ENCODE measurements at regions not wholly inside any gene's neighbourhood (a gene's known extent, or its start where the extent isn't known, plus 50 kb on each side); places are given as distances from the start of the nearest gene placed in this dataset.

- no peak for DNase-seq (ENCODE audit: low read depth)
- H3K4me3 ChIP-seq (ENCODE audit: low read depth, low read length), result no peak overlapping the region
- no peak for TF ChIP-seq CTCF (IDR thresholded peaks at IDR 0.05; ENCODE audit: insufficient read depth, low read depth, low read length)
Observed at GRCh38 chr11:130779267-130779666, 137.0 kb downstream of the SNX19 start.

GRCh38 chr11:130779943-130780342 is 136.3 kb downstream of the SNX19 start:
- H3K4me3 ChIP-seq (ENCODE audit: low read depth, low read length), result no peak overlapping the region
- DNase-seq (ENCODE audit: low read depth), result no peak
- TF ChIP-seq CTCF (IDR thresholded peaks at IDR 0.05; ENCODE audit: insufficient read depth, low read depth, low read length), result no peak

GRCh38 chr11:130780437-130780836 is 135.8 kb downstream of the SNX19 start:
- TF ChIP-seq CTCF (IDR thresholded peaks at IDR 0.05; ENCODE audit: insufficient read depth, low read depth, low read length), result no peak
- H3K4me3 ChIP-seq (ENCODE audit: low read depth, low read length), result no peak overlapping the region
- DNase-seq (ENCODE audit: low read depth), result no peak

- H3K4me3 ChIP-seq (ENCODE audit: low read depth, low read length), result no peak overlapping the region
- no peak for TF ChIP-seq CTCF (IDR thresholded peaks at IDR 0.05; ENCODE audit: insufficient read depth, low read depth, low read length)
- DNase-seq (ENCODE audit: low read depth), result peak; percentile 28
Observed at GRCh38 chr11:130781931-130782330, 134.3 kb downstream of the SNX19 start.

- H3K4me3 ChIP-seq (ENCODE audit: low read depth, low read length), result no peak overlapping the region
- TF ChIP-seq CTCF (IDR thresholded peaks at IDR 0.05; ENCODE audit: insufficient read depth, low read depth, low read length), result no peak
- DNase-seq (ENCODE audit: low read depth), result peak; percentile 38
Observed at GRCh38 chr11:130782361-130783222, 133.7 kb downstream of the SNX19 start.

- no peak overlapping the region for H3K4me3 ChIP-seq (ENCODE audit: low read depth, low read length)
- no peak for DNase-seq (ENCODE audit: low read depth)
- TF ChIP-seq CTCF (IDR thresholded peaks at IDR 0.05; ENCODE audit: insufficient read depth, low read depth, low read length), result no peak
Observed at GRCh38 chr11:130783323-130783722, 133.0 kb downstream of the SNX19 start.
